ENCODE measurements at regions not wholly inside any gene's neighbourhood (a gene's known extent, or its start where the extent isn't known, plus 50 kb on each side); places are given as distances from the start of the nearest gene placed in this dataset.

GRCh38 chr2:66897181-66897580 lies 462.3 kb downstream of the MEIS1 start:
- DNase-seq, result no peak

GRCh38 chr2:66897691-66898150 lies 462.8 kb downstream of the MEIS1 start:
- DNase-seq, result no peak

DNA sequence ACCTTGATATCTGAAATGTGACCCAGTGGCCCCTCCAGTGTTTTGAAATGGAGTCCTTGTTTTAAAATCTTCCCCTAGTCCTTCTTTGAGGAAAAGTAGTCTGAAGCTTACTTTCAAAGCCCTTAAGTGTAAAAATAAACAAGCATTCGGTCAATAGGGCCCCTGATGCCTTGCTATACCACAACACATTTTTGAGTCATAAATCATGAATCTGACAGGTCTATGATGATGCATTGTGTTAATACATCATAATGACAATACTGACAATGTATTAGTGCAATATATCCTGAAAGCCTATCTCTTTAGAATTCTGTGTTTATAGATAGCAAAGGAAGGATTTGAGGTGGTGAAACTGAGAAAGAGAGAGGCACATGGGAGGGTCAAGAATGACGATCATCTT lies 464.2 kb downstream of the MEIS1 start:
- no peak for DNase-seq

DNA sequence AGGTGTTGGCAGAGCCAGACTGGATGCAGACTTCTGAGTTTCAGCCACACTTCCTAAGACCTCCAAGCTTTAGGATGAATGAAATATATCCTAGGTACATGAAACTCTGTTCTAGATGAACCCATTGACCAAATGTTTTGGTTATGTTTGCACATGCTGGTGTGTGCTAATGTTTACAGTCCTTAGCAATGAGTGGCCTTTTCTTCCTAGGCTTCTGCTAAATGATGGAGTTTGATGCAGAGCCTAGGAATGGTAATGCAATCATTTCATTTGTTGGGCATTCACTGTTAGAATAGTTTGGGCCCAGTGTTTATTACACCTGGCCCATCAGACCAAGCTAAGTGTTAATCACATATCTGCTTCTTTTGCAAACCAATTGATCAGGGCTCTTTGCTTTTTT lies 464.7 kb downstream of the MEIS1 start:
- DNase-seq, result no peak

DNA sequence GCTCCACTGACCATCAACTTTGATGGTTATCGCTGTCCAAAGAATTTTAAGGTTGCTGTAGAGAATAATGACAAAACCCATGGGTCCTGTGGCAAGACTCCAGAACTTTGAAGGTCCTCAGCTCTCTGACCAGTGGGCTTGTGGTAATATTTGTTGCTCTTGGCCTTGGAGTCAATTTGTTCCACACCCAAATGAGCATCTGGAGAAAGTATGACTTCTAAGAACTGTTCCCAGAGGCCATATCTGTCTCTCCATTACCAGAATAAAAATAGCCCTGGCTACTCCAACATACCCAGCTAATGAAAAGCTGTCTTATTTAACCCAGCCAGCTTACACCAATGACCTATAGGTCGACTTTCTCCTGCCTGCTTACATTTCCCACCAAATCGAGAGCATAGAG lies 466.4 kb downstream of the MEIS1 start:
- no peak for DNase-seq

GRCh38 chr2:66903183-66903582 lies 468.3 kb downstream of the MEIS1 start:
- DNase-seq, result no peak

GRCh38 chr2:66903745-66904465 lies 469.0 kb downstream of the MEIS1 start:
- no peak for DNase-seq

DNA sequence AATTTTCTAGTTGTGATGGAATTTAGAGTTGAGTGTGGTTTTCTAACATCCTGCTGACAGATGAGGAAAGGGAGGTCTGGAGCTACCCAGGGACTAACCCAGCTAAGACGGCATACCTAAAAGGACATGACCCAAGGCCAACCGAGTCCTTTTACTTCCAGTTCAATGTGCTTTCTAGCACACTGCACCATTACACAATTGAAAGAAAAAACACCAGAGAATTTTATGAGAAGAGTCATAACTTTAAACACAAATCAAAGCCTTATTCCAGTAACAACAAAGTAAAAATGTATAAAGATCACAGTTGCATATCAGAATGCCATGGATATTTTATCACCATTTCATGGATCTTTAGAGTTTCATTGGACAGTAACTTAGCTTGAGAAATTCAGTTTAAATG lies 480.3 kb downstream of the MEIS1 start:
- DNase-seq, result no peak

DNA sequence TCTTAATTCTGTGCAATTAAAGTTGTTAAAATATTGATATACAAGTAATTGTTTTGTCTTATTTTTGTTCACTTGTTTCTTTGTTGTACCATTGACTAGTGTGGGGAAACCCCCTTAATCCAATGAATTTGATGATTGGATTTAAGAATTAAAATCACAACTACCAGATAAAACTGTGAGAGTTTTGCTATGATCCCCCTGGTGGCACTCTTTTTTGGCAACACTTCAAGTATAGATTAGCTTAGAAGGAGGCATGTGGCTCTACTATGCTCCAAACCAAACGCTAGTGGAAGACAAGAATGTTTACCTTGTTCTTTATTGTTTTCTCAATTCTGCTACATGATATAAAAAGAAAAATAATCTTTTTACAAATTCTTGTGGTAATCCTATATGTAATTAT lies 477.8 kb upstream of the ETAA1 start:
- DNase-seq, result no peak

DNA sequence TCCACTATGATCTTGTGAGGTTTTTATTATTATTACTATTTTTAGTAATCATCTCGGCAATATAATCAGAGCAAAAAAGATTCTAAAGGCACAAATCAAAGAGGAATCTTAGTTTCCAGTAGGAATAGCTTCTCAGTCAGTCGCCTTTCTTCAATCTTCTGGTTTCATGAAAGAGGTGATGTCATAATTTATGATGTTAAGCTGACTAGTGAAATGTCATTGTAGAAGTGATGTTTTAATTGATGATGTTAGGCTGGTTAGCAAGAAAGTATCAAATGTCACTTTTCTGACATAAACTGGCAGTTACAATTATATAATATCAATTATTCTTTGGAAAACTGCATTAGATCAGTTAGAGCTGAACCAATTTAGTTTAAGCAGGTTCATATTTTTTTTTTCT lies 476.7 kb upstream of the ETAA1 start:
- no peak for DNase-seq

- no peak for DNase-seq
Observed at GRCh38 chr2:66925128-66925527, 472.0 kb upstream of the ETAA1 start.

DNA sequence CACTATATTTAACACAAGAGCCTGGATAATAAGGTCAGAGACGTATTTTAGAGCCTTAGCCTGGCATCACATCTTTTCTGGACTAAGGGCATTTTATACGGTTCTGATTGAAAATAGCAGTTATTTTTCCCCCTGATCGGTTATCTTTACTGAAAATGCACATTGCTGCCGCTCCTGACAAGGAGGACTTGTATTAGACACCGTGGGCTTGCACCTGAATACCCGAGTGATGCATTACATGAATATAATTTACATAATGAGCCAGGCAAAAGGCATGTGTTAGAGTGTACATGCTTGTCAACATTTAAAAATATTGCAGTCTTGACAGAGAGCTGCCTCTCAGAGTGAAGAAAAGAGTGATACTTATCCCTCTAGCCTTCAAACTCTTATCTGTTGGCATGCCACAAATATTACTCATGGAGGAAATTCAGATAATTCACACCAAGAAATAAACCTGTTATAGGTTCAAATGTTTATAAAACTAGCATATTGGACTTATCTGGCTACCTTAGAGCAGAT lies 470.5 kb upstream of the ETAA1 start:
- no peak for DNase-seq

DNA sequence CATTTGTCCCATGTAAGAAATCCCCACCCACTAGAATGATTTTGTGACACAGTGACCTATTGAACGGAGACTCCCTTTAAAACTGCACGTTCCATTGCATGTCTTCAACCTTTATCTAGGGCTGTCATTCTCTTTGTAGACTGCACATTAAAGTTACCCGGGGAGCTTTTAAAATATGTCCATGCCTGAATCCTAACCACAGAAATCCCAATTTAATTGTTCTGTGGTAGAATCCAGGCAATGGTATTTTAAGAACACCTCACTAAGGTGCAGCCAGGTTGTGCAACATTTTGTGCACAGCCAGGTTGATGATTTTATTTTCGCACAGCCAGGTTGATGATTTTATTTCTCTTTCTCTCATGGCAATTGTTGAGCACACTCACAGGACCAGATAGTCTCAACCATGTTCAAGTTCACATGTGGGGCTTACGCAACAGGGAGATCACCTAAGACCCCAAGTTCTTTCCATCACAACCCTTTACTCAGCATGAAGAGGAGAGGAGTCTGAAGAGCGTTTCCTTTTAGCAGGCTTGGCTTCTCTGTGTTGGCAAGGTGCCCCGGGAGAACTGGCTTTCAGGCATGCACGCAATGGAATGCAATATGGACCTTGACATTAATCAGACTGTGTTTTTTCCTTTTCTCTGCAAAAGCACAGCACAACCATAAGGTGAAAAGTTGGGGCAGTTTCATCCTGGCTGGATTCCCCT lies 467.3 kb upstream of the ETAA1 start:
- DNase-seq, result no peak

- peak; percentile 46 for DNase-seq
Observed at GRCh38 chr2:66930339-66931220, 466.6 kb upstream of the ETAA1 start.

DNA sequence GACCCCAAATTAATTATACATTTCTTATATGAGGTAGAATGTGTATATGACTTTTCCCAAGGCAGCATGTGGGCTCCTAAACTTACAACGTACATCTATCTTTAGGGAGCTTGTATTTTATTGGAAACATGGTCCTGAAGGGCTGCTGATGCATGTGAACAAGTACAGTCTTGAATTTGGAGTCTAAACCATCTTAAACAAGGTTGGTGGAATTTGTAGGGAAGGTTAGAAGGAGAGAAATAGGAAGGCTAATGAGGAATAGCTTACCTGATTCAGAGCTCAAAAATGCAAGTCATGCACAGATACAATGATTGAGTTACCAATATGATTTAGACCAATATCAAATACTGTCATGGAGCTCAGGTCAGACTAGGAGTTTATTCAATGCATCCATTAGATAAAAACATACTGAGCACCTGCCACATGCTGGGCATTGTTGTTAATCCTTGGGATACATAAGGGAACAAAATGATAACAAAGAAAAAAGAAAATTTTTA lies 458.6 kb upstream of the ETAA1 start:
- DNase-seq, result no peak

GRCh38 chr2:66940080-66940479 lies 457.1 kb upstream of the ETAA1 start:
- no peak for DNase-seq

DNA sequence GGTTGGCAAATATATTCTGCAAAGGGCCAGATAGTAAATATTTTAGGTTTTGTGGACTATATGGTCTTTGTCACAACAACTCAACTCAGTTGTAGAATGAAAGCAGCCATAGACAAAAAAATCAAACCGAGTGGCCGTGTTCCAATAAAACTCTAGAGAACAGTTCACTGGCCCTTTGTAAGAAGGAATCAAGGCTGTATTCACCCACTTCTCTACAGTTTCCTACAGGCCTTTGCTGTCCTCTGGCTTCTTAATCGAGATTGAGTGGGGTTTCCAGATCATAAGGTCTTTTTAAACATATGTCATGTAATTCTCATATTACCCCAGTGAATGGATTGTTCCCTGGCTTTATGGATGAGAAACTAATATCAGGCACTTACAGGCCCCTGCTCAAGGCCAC lies 448.9 kb upstream of the ETAA1 start:
- no peak for DNase-seq

GRCh38 chr2:66957198-66957597 lies 439.9 kb upstream of the ETAA1 start:
- DNase-seq, result no peak

DNA sequence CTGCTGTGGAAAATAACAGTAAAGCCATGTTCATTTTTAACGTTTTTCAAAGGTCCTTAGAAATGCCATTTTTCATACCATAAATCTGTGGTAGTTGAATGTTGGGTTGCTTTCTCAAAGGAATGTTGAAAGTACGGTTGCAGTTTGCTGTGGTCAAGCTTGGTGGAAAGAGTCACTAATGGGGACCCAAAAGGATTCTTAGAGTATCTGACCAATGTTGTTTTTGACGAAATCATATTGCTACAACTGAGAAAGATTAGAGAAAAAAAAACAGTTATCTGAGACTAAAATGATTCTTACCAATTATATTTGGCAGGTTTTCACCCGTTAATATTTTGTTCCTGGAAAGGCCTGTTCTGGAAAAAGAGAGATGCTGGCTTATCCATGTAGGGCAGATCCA lies 439.5 kb upstream of the ETAA1 start:
- DNase-seq, result no peak

DNA sequence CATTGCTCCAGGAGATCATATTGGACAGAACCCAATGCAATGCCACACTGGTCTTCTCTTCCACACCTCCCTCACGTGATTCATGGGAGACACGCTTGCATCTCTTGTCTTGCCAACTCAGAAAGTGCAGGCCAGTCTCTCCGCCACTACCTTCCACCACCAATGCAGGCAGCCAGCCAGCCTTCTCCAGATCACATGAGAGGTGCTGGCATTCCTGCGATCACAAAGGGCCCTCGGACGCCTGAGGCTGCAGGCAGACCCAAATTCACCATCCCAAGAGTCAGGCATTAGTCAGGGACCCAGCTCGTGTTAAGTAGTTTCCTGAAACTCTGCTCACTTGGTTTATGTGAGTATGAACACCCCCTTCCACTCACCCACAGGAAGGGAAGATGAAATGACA lies 437.0 kb upstream of the ETAA1 start:
- DNase-seq, result no peak

DNA sequence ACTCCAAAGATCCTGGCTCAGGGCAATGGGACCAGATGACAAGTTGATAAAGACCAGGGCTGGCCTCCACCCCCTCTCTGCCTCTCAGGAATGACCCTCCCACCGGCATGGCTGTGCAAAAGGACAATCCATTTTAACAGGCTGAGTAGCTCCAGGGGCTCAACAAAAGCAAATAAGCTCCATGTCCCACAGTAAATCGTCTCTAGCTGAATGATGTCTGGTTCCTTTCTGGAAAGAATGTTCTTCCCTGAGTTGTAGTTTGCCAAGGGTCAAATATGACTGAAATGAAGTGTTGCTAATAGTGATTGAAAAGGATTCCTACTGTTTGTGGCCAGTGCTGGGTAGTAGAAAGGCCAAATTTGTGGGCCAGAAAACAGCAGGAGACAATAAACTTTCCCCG lies 434.4 kb upstream of the ETAA1 start:
- no peak for DNase-seq

- no peak for DNase-seq
Observed at GRCh38 chr2:66966631-66967030, 430.5 kb upstream of the ETAA1 start.

DNA sequence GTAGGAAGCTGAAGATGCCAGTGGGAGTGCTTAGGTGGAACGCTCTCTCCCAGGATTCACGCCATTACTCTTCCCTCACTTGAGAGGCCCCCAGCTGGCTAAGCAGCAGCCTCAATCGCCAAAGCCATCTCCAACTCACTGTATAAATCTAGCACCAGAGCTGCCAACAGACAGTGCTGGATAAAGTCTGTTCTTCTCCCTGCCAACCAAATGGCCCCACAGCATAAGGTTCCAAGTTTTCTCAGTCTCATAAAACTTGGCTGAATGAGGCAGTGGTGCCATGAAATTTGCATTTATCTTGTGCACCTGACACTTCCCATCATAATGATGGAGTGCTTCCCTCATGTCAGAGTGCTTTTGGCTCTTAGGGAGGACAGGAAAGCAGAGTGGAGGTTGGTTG lies 428.2 kb upstream of the ETAA1 start:
- no peak for DNase-seq
